ENCODE measurements at regions not wholly inside any gene's neighbourhood (a gene's known extent, or its start where the extent isn't known, plus 50 kb on each side); places are given as distances from the start of the nearest gene placed in this dataset.

DNA sequence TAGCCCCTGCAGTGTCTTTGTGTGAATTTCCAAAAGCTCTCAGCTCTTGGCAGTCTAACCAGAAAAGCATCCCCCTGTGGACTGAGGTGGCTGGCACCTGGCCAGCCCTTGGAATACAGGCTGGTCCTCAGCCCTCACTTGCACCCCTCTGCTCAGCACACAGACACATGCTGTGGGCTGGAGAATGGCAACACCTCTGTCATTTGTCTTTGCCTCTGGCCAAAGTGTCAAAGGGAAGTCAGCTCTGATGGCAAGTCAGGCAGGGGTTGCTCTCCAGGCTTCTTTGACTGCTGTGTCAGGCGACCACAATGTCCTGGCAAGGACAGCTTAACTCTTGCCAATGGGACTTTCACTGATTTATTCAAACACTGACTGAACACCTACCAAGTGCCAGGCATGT is 724.8 kb downstream of the INHBA start:
- TF ChIP-seq, protein P1, sequence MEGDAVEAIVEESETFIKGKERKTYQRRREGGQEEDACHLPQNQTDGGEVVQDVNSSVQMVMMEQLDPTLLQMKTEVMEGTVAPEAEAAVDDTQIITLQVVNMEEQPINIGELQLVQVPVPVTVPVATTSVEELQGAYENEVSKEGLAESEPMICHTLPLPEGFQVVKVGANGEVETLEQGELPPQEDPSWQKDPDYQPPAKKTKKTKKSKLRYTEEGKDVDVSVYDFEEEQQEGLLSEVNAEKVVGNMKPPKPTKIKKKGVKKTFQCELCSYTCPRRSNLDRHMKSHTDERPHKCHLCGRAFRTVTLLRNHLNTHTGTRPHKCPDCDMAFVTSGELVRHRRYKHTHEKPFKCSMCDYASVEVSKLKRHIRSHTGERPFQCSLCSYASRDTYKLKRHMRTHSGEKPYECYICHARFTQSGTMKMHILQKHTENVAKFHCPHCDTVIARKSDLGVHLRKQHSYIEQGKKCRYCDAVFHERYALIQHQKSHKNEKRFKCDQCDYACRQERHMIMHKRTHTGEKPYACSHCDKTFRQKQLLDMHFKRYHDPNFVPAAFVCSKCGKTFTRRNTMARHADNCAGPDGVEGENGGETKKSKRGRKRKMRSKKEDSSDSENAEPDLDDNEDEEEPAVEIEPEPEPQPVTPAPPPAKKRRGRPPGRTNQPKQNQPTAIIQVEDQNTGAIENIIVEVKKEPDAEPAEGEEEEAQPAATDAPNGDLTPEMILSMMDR (IDR thresholded peaks at IDR 0.05) = no peak
- TF ChIP-seq POLR2AphosphoS5 (IDR thresholded peaks at IDR 0.05) (no peak), POLR2A (IDR thresholded peaks at IDR 0.05) (no peak), EP300 (IDR thresholded peaks at IDR 0.05) (no peak)
